K562 (cell line): ENCODE measurements at regions not wholly inside any gene's neighbourhood (a gene's known extent, or its start where the extent isn't known, plus 50 kb on each side); places are given as distances from the start of the nearest gene placed in this dataset.

Experiments
- ATAC-seq: fragments of 200-7000 bp; cut with Tn5 transposase; 3 replicates; pipeline ENCODE4 v1.9.1; 2020; ENCODE audit warnings: moderate library complexity
- BruUV-seq: library from RNA; stranded (reverse); fragments of 400-500 nt; replicated peaks from 2 replicates; lab custom pipeline; 2021; lab: Mats Ljungman, UMichigan
- CTCF ChIA-PET: fragments of 300-600 bp; formaldehyde crosslinking; extraction: SDS; loops from one replicate; lab custom pipeline; 2021; ENCODE audit warnings: low intra/inter-chr PET ratio; lab: Yijun Ruan, JAX
- POLR2A ChIA-PET: fragments of 300-600, 350-650 bp; sonication (Branson Sonifier 250); formaldehyde crosslinking; extraction: SDS; loops from one replicate; lab custom pipeline; 2021; ENCODE audit warnings: antibody characterized with exemption, inconsistent platforms; lab: Yijun Ruan, JAX
- DNase-seq, 4 experiments: peaks; one replicate each; pipeline versions ENCODE4 v3.0.0 to v3.0.0-alpha.2; 2011 to 2018; ENCODE audit warnings: low spot score in 3 of 4, mixed read lengths in 3 of 4; ENCODE audit errors: extremely low read depth in 1 of 4
- FAIRE-seq: peaks from 2 replicates; lab custom pipeline; 2011; peaks lifted over from hg19 to GRCh38; lab: Jason Lieb, UNC
- H2AFZ ChIP-seq: 2 replicates; pipeline ENCODE4 v1.6.0; 2011; ENCODE audit warnings: low read depth, low read length, control low read depth, inconsistent platforms
- H3K27ac ChIP-seq: fragments of 200-600 bp; 3 replicates; pipeline ENCODE4 v1.8.0; 2011; ENCODE audit warnings: low read depth, mild to moderate bottlenecking, control low read depth, inconsistent platforms, low read length, moderate library complexity, mixed read lengths; ENCODE audit errors: extremely low read depth
- H3K27me3 ChIP-seq, 2 experiments: fragments of 300-600 bp in 1 of 2; 2 replicates in 1 of 2; 3 replicates in 1 of 2; pipeline versions ENCODE4 v1.6.0 to v1.8.0; 2011; ENCODE audit warnings: inconsistent platforms in 2 of 2, low read length in 2 of 2, mild to moderate bottlenecking in 1 of 2, mixed read lengths in 1 of 2, moderate library complexity in 1 of 2; ENCODE audit not compliant: control insufficient read depth in 2 of 2, insufficient read depth in 2 of 2
- H3K36me3 ChIP-seq: fragments of 300-600 bp; 3 replicates; pipeline ENCODE4 v1.8.0; 2011; ENCODE audit warnings: mild to moderate bottlenecking, low read length, inconsistent platforms; ENCODE audit not compliant: control insufficient read depth, insufficient read depth
- H3K4me1 ChIP-seq, 2 experiments: fragments of 200-600 bp in 1 of 2; replicated peaks in 1 of 2; 2 replicates in 1 of 2; 3 replicates in 1 of 2; pipeline versions ENCODE4 v1.5.1 to v1.8.0; 2011; ENCODE audit warnings: inconsistent platforms in 2 of 2, low read length in 2 of 2, mild to moderate bottlenecking in 1 of 2, mixed read lengths in 1 of 2, moderate library complexity in 1 of 2; ENCODE audit not compliant: control insufficient read depth in 2 of 2, insufficient read depth in 2 of 2
- H3K4me2 ChIP-seq: 2 replicates; pipeline ENCODE4 v1.6.1; 2011; ENCODE audit warnings: low read length, control low read depth, inconsistent platforms, mixed read lengths; ENCODE audit not compliant: insufficient read depth
- H3K4me3 ChIP-seq: fragments of 200-600 bp; sonication (generic), shearing (Covaris generic); 2 replicates; pipeline ENCODE4 v1.5.1; 2016; ENCODE audit warnings: control low read depth, inconsistent platforms
- H3K79me2 ChIP-seq: fragments of 200-600 bp; 3 replicates; pipeline ENCODE4 v1.8.0; 2011; ENCODE audit warnings: low read length, inconsistent platforms; ENCODE audit not compliant: control insufficient read depth, insufficient read depth
- H3K9ac ChIP-seq, 2 experiments: 2 replicates each; pipeline versions ENCODE4 v1.6.0 to v1.6.1; 2011; ENCODE audit warnings: low read depth in 2 of 2, low read length in 2 of 2, control low read depth in 1 of 2, inconsistent platforms in 1 of 2, mild to moderate bottlenecking in 1 of 2, mixed read lengths in 1 of 2; ENCODE audit not compliant: insufficient read depth in 1 of 2
- H3K9me1 ChIP-seq: one replicate; pipeline ENCODE4 v1.6.0; 2011; ENCODE audit warnings: inconsistent platforms, mild to moderate bottlenecking, low read length, moderate library complexity; ENCODE audit not compliant: control insufficient read depth, insufficient read depth
- H3K9me3 ChIP-seq: replicated peaks from 2 replicates; pipeline ENCODE4 v1.5.1; 2011; ENCODE audit warnings: low read depth, low read length, inconsistent platforms; ENCODE audit not compliant: control insufficient read depth, insufficient read depth
- H4K20me1 ChIP-seq: replicated peaks from 2 replicates; pipeline ENCODE4 v1.6.1; 2011; ENCODE audit warnings: low read length, inconsistent platforms, mixed read lengths; ENCODE audit not compliant: control insufficient read depth, insufficient read depth
- FOS ChIP-seq: IDR thresholded peaks from 3 replicates; pipeline ENCODE4 v1.6.1; 2011; ENCODE audit not compliant: insufficient read length; ENCODE audit errors: extremely low read depth
- THRAP3 ChIP-seq: fragments of 450-650 bp; IDR thresholded peaks from 2 replicates; pipeline ENCODE4 v1.6.1; 2016; ENCODE audit warnings: mild to moderate bottlenecking, inconsistent platforms, borderline replicate concordance
- WGBS: fragments of 100-300 bp; shearing (Covaris generic); methylation state at CpG from one replicate; pipeline ENCODE4 v1.1.6; 2016; ENCODE audit warnings: low coverage, mixed read lengths; ENCODE audit not compliant: insufficient coverage; ENCODE audit errors: missing lambda C conversion rate; 5-methylcytosine and 5-hydroxymethylcytosine counted together
- in situ Hi-C: fragments of 300-500 bp; cut with MboI; formaldehyde crosslinking; loops from 4 replicates; pipeline ENCODE4 v1.15.0; 2018; ENCODE audit warnings: inconsistent platforms, mixed read lengths
- intact Hi-C: fragments of 100-400 bp; cut with micrococcal nuclease; formaldehyde crosslinking; loops from 2 replicates; pipeline ENCODE4 v1.14.2; 2022
- TF ChIP-seq, protein P1 (sequence below), 2 experiments: fragments of 450-650 bp in 1 of 2; sonication (generic) in 1 of 2; formaldehyde crosslinking; conservative IDR thresholded peaks; 2 replicates each; pipeline versions ENCODE4 v1.4.0 to v1.8.1; 2020 to 2022; ENCODE audit warnings: mild to moderate bottlenecking in 1 of 2, missing genetic modification reagents in 1 of 2
- TF ChIP-seq, protein P2 (sequence below): fragments of 250-450 bp; sonication (Bioruptor Pico); IDR thresholded peaks from 2 replicates; pipeline ENCODE4 v1.5.0; 2021; ENCODE audit warnings: mild to moderate bottlenecking, borderline replicate concordance

DNA sequence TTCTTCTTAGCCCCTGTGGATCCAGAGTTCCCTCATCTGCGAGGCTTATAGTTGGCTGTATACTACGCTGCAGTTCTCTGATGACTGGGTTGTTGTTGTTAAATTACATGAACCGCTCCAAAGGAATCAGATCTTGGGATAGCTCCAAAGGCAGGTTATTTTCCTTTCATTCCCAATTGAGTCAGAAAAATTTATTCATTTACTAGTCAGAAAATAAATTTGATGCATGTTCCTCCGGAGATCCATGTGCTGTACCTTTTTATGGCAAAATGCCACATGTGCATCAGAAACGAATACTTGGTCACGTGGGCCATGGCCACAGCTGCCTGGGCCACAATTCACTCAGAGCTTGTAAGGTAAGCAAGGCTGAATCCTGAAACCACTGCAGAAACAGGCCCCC is 304.0 kb downstream of the NR2F1-AS1 start:
- H3K27me3 ChIP-seq: no peaks in the 10 kb centered on the region
- H3K4me1 ChIP-seq: no peaks in the 10 kb centered on the region
- H3K9me3 ChIP-seq: no peaks in the 10 kb centered on the region
- WGBS: 0% methylated on average over 5 of the region's 6 CpGs
- no peaks in the 10 kb centered on the region for H3K9me1 ChIP-seq
- ChIA-PET POLR2A (no interaction called here), CTCF (no interaction called here)
- no peak overlapping the region for H3K27ac ChIP-seq
- no peaks in the 10 kb centered on the region for H3K79me2 ChIP-seq
- FAIRE-seq (no peak), DNase-seq (no peak), ATAC-seq (no peak)
- intact Hi-C loops (no loop called here), in situ Hi-C loops (no loop called here)
- no TSS peak for BruUV-seq
- TF ChIP-seq THRAP3: no peak
- TF ChIP-seq, protein P1, sequence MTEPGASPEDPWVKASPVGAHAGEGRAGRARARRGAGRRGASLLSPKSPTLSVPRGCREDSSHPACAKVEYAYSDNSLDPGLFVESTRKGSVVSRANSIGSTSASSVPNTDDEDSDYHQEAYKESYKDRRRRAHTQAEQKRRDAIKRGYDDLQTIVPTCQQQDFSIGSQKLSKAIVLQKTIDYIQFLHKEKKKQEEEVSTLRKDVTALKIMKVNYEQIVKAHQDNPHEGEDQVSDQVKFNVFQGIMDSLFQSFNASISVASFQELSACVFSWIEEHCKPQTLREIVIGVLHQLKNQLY (CRISPR knock-in tag; conservative IDR thresholded peaks at IDR 0.05): no peak
- TF ChIP-seq FOS: no peak
- TF ChIP-seq, protein P2, sequence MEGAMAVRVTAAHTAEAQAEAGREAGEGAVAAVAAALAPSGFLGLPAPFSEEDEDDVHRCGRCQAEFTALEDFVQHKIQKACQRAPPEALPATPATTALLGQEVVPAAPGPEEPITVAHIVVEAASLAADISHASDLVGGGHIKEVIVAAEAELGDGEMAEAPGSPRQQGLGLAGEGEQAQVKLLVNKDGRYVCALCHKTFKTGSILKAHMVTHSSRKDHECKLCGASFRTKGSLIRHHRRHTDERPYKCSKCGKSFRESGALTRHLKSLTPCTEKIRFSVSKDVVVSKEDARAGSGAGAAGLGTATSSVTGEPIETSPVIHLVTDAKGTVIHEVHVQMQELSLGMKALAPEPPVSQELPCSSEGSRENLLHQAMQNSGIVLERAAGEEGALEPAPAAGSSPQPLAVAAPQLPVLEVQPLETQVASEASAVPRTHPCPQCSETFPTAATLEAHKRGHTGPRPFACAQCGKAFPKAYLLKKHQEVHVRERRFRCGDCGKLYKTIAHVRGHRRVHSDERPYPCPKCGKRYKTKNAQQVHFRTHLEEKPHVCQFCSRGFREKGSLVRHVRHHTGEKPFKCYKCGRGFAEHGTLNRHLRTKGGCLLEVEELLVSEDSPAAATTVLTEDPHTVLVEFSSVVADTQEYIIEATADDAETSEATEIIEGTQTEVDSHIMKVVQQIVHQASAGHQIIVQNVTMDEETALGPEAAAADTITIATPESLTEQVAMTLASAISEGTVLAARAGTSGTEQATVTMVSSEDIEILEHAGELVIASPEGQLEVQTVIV (CRISPR knock-in tag): no peak
- no peaks in the 10 kb centered on the region for H3K36me3 ChIP-seq
- no peak overlapping the region for H3K4me3 ChIP-seq
- H2AFZ ChIP-seq: no peak overlapping the region
- H3K9ac ChIP-seq: no peak overlapping the region
- no peaks in the 10 kb centered on the region for H4K20me1 ChIP-seq
- H3K4me2 ChIP-seq: no peak overlapping the region
